Brain pericyte (primary cell): ENCODE measurements at regions not wholly inside any gene's neighbourhood (a gene's known extent, or its start where the extent isn't known, plus 50 kb on each side); places are given as distances from the start of the nearest gene placed in this dataset.

Experiments
- DNase-seq: peaks from one replicate; pipeline ENCODE4 v3.0.0-alpha.2; 2012; ENCODE audit warnings: low read depth, low spot score

GRCh38 chr1:194584052-194584451 lies 1397.6 kb upstream of the B3GALT2 start:
- DNase-seq = no peak

- DNase-seq = no peak
Observed at GRCh38 chr1:194570476-194570875, 1384.1 kb upstream of the B3GALT2 start.

- no peak for DNase-seq
Observed at GRCh38 chr1:194568610-194569009, 1382.2 kb upstream of the B3GALT2 start.

- DNase-seq = no peak
Observed at GRCh38 chr1:194548071-194548470, 1361.7 kb upstream of the B3GALT2 start.

GRCh38 chr1:194544012-194544411 lies 1357.6 kb upstream of the B3GALT2 start:
- DNase-seq = no peak

GRCh38 chr1:194538453-194538852 lies 1352.0 kb upstream of the B3GALT2 start:
- no peak for DNase-seq

- no peak for DNase-seq
Observed at GRCh38 chr1:194537521-194537920, 1351.1 kb upstream of the B3GALT2 start.

- DNase-seq = no peak
Observed at GRCh38 chr1:194535369-194535768, 1349.0 kb upstream of the B3GALT2 start.

- DNase-seq = no peak
Observed at GRCh38 chr1:194534784-194535183, 1348.4 kb upstream of the B3GALT2 start.

GRCh38 chr1:194533641-194534040 lies 1347.2 kb upstream of the B3GALT2 start:
- DNase-seq = no peak

- DNase-seq = no peak
Observed at GRCh38 chr1:194517567-194517966, 1331.2 kb upstream of the B3GALT2 start.

GRCh38 chr1:194515916-194516315 lies 1329.5 kb upstream of the B3GALT2 start:
- DNase-seq = no peak

- no peak for DNase-seq
Observed at GRCh38 chr1:194512957-194513356, 1326.5 kb upstream of the B3GALT2 start.

GRCh38 chr1:194512345-194512744 lies 1325.9 kb upstream of the B3GALT2 start:
- no peak for DNase-seq

- DNase-seq = no peak
Observed at GRCh38 chr1:194503209-194503608, 1316.8 kb upstream of the B3GALT2 start.

GRCh38 chr1:194495434-194495833 lies 1309.0 kb upstream of the B3GALT2 start:
- DNase-seq = no peak

GRCh38 chr1:194487172-194487571 lies 1300.8 kb upstream of the B3GALT2 start:
- DNase-seq = no peak

- no peak for DNase-seq
Observed at GRCh38 chr1:194485432-194485831, 1299.0 kb upstream of the B3GALT2 start.

- DNase-seq = no peak
Observed at GRCh38 chr1:194478731-194479130, 1292.3 kb upstream of the B3GALT2 start.

GRCh38 chr1:194477908-194478307 lies 1291.5 kb upstream of the B3GALT2 start:
- no peak for DNase-seq

- DNase-seq = no peak
Observed at GRCh38 chr1:194476872-194477271, 1290.5 kb upstream of the B3GALT2 start.

GRCh38 chr1:194476351-194476750 lies 1289.9 kb upstream of the B3GALT2 start:
- no peak for DNase-seq

GRCh38 chr1:194474701-194475100 lies 1288.3 kb upstream of the B3GALT2 start:
- no peak for DNase-seq

- no peak for DNase-seq
Observed at GRCh38 chr1:194473766-194474165, 1287.4 kb upstream of the B3GALT2 start.

GRCh38 chr1:194469282-194469681 lies 1282.9 kb upstream of the B3GALT2 start:
- no peak for DNase-seq
